ENCODE measurements at regions not wholly inside any gene's neighbourhood (a gene's known extent, or its start where the extent isn't known, plus 50 kb on each side); places are given as distances from the start of the nearest gene placed in this dataset.

GRCh38 chr4:135281230-135281629, 1079.6 kb upstream of the PABPC4L start:
- no peaks in the 10 kb centered on the region for H3K36me3 Mint-ChIP-seq (ENCODE audit: low read depth, unreplicated experiment)
- TF ChIP-seq CTCF (IDR thresholded peaks at IDR 0.05; ENCODE audit: unreplicated experiment): no peak
- no peaks in the 10 kb centered on the region for H3K27me3 Mint-ChIP-seq (ENCODE audit: unreplicated experiment)
- no peak overlapping the region for H3K27ac Mint-ChIP-seq (ENCODE audit: unreplicated experiment)
- H3K4me1 Mint-ChIP-seq (ENCODE audit: unreplicated experiment): no peaks in the 10 kb centered on the region
- H3K9me3 Mint-ChIP-seq (ENCODE audit: unreplicated experiment): no peaks in the 10 kb centered on the region
- no peak overlapping the region for H3K4me3 Mint-ChIP-seq (ENCODE audit: unreplicated experiment)
- no peak for DNase-seq (ENCODE audit: low spot score)

DNA sequence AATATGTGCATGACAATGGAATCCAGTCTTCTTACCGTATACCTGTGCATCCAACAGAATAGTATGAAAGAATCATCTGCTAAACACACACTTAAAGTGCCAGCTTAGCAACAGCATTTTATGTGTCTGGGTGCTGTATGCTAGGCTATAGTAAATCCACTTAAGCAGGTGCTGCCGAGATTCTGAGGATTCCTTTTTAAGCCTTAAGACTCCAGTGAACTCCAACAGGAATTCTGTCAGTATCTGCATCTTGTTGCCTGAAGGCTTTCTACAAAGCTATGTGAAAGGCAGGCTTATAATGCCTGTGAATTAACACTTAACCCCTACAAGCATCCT, 1076.4 kb upstream of the PABPC4L start:
- no peak overlapping the region for H3K4me3 Mint-ChIP-seq (ENCODE audit: unreplicated experiment)
- TF ChIP-seq CTCF (IDR thresholded peaks at IDR 0.05; ENCODE audit: unreplicated experiment): no peak

GRCh38 chr4:135277068-135277979, 1075.7 kb upstream of the PABPC4L start:
- DNase-seq (ENCODE audit: low spot score): no peak
- Mint-ChIP-seq H3K9me3 (ENCODE audit: unreplicated experiment) (no peaks in the 10 kb centered on the region), H3K4me3 (ENCODE audit: unreplicated experiment) (no peak overlapping the region), H3K4me1 (ENCODE audit: unreplicated experiment) (peaks cover 5% of the 10 kb centered on the region), H3K27me3 (ENCODE audit: unreplicated experiment) (no peaks in the 10 kb centered on the region), H3K36me3 (ENCODE audit: low read depth, unreplicated experiment) (no peaks in the 10 kb centered on the region), H3K27ac (ENCODE audit: unreplicated experiment) (no peak overlapping the region)
- TF ChIP-seq CTCF (IDR thresholded peaks at IDR 0.05; ENCODE audit: unreplicated experiment): no peak

More for the DNA sequence above, 1076.4 kb upstream of the PABPC4L start:
- DNase-seq (ENCODE audit: low spot score): no peak
- Mint-ChIP-seq H3K27ac (ENCODE audit: unreplicated experiment) (no peak overlapping the region), H3K9me3 (ENCODE audit: unreplicated experiment) (no peaks in the 10 kb centered on the region), H3K4me1 (ENCODE audit: unreplicated experiment) (peaks cover 5% of the 10 kb centered on the region), H3K36me3 (ENCODE audit: low read depth, unreplicated experiment) (no peaks in the 10 kb centered on the region), H3K27me3 (ENCODE audit: unreplicated experiment) (no peaks in the 10 kb centered on the region)

DNA sequence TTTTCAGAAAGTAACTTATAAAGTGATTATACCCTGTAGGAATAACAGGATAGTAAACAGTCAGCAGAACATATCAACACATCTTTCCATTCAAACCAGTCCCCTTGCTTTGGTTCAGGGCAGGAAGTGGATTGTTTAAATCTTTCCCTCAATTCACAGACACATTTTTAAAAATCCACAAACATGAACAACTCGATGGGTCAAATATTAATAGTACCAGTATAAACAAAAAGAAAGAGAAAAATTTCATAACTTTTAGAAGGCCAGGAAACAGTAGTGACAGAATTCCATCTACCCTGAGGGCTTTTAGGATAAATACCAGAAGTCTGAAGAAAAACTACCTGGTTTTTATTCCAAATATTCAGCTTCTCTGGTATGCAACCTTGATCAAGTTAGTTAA, 1072.8 kb upstream of the PABPC4L start:
- no peak for DNase-seq (ENCODE audit: low spot score)
- Mint-ChIP-seq H3K4me3 (ENCODE audit: unreplicated experiment) (no peak overlapping the region), H3K4me1 (ENCODE audit: unreplicated experiment) (peaks cover 5% of the 10 kb centered on the region), H3K27ac (ENCODE audit: unreplicated experiment) (no peak overlapping the region), H3K27me3 (ENCODE audit: unreplicated experiment) (no peaks in the 10 kb centered on the region), H3K36me3 (ENCODE audit: low read depth, unreplicated experiment) (no peaks in the 10 kb centered on the region), H3K9me3 (ENCODE audit: unreplicated experiment) (no peaks in the 10 kb centered on the region)
- no peak for TF ChIP-seq CTCF (IDR thresholded peaks at IDR 0.05; ENCODE audit: unreplicated experiment)

GRCh38 chr4:135269125-135269890, 1067.7 kb upstream of the PABPC4L start:
- peaks cover under 1% of the 10 kb centered on the region for H3K4me1 Mint-ChIP-seq (ENCODE audit: unreplicated experiment)
- no peaks in the 10 kb centered on the region for H3K36me3 Mint-ChIP-seq (ENCODE audit: low read depth, unreplicated experiment)
- DNase-seq (ENCODE audit: low spot score): no peak
- no peaks in the 10 kb centered on the region for H3K9me3 Mint-ChIP-seq (ENCODE audit: unreplicated experiment)
- H3K27me3 Mint-ChIP-seq (ENCODE audit: unreplicated experiment): peaks cover 3% of the 10 kb centered on the region
- no peak for TF ChIP-seq CTCF (IDR thresholded peaks at IDR 0.05; ENCODE audit: unreplicated experiment)
- no peak overlapping the region for H3K27ac Mint-ChIP-seq (ENCODE audit: unreplicated experiment)
- H3K4me3 Mint-ChIP-seq (ENCODE audit: unreplicated experiment): no peak overlapping the region

Data from endothelial cell (in vitro differentiated cells).